B cell (primary cell): ENCODE measurements at regions not wholly inside any gene's neighbourhood (a gene's known extent, or its start where the extent isn't known, plus 50 kb on each side); places are given as distances from the start of the nearest gene placed in this dataset.

Experiments used
- ATAC-seq: fragments of 200-7000 bp; cut with Tn5 transposase; one replicate; pipeline ENCODE4 v1.10.0; 2021; ENCODE audit warnings: low read depth, mild to moderate bottlenecking, moderate number of reproducible peaks, moderate library complexity
- CTCF ChIA-PET: fragments of 350-600 bp; sonication (Branson Sonifier 250); formaldehyde crosslinking; loops from one replicate; lab custom pipeline; 2021; ENCODE audit warnings: antibody characterized with exemption, inconsistent platforms; lab: Charles Lee
- POLR2A ChIA-PET: fragments of 350-600 bp; sonication (Branson Sonifier 250); formaldehyde crosslinking; loops from one replicate; lab custom pipeline; 2021; ENCODE audit warnings: antibody characterized with exemption; lab: Charles Lee
- DNase-seq: peaks from one replicate; pipeline ENCODE4 v3.0.0; 2013
- H2AFZ ChIP-seq: 2 replicates; pipeline ENCODE4 v1.6.1; 2012; ENCODE audit warnings: mild to moderate bottlenecking, low read depth, low read length; ENCODE audit not compliant: insufficient read depth, poor library complexity, severe bottlenecking
- H3K27ac ChIP-seq, 2 donors: 1 replicate in 1 of 2; 2 replicates in 1 of 2; pipeline ENCODE4 v1.5.1; 2012 to 2013; ENCODE audit warnings: low read length in 2 of 2, mild to moderate bottlenecking in 2 of 2, moderate library complexity in 1 of 2
- H3K27me3 ChIP-seq, 4 experiments: fragments of 200-600 bp in 1 of 4; sonication (generic) in 1 of 4; replicated peaks in 1 of 4; 1 replicate in 2 of 4; 2 replicates in 2 of 4; pipeline versions ENCODE4 v1.6.1 to v1.7.0; 2013 to 2016; ENCODE audit warnings: low read length in 3 of 4, mild to moderate bottlenecking in 2 of 4, mixed read lengths in 1 of 4, moderate library complexity in 1 of 4; ENCODE audit not compliant: insufficient read depth in 4 of 4, control insufficient read depth in 3 of 4; ENCODE audit errors: control extremely low read depth in 1 of 4
- H3K36me3 ChIP-seq, 2 experiments: replicated peaks in 1 of 2; 1 replicate in 1 of 2; 2 replicates in 1 of 2; pipeline versions ENCODE4 v1.6.1 to v1.7.1; 2013; ENCODE audit warnings: low read length in 1 of 2; ENCODE audit not compliant: insufficient read depth in 2 of 2, control insufficient read depth in 1 of 2; ENCODE audit errors: control extremely low read depth in 1 of 2, extremely low read depth in 1 of 2
- H3K4me1 ChIP-seq, 2 donors: fragments of 200-600 bp in 1 of 2; sonication (generic) in 1 of 2; 1 replicate in 1 of 2; 2 replicates in 1 of 2; pipeline versions ENCODE4 v1.5.1 to v1.6.1; 2013 to 2017; ENCODE audit warnings: low read length in 2 of 2; ENCODE audit not compliant: control insufficient read depth in 2 of 2, insufficient read depth in 2 of 2
- H3K4me2 ChIP-seq: replicated peaks from 2 replicates; pipeline ENCODE3; 2012; ENCODE audit warnings: mild to moderate bottlenecking, low read depth, low read length; ENCODE audit not compliant: poor library complexity, severe bottlenecking
- H3K4me3 ChIP-seq, 5 experiments: fragments of 200-600 bp in 1 of 5; sonication (generic) in 1 of 5; 1 replicate in 3 of 5; 2 replicates in 2 of 5; pipeline versions ENCODE4 v1.5.1 to v1.7.0; 2011 to 2016; ENCODE audit warnings: low read length in 4 of 5, mild to moderate bottlenecking in 4 of 5, low read depth in 2 of 5, control low read depth in 1 of 5, moderate library complexity in 1 of 5; ENCODE audit not compliant: insufficient read depth in 1 of 5; ENCODE audit errors: control extremely low read depth in 1 of 5, extremely low read depth in 1 of 5
- H3K79me2 ChIP-seq: fragments of 200-600 bp; sonication (generic); one replicate; pipeline ENCODE4 v1.6.0; 2016; ENCODE audit warnings: low read length; ENCODE audit not compliant: control insufficient read depth, insufficient read depth
- H3K9ac ChIP-seq: fragments of 200-600 bp; sonication (generic); 2 replicates; pipeline ENCODE4 v1.6.1; 2017; ENCODE audit warnings: mild to moderate bottlenecking, low read length, moderate library complexity
- H3K9me3 ChIP-seq, 3 donors: one replicate each; pipeline versions ENCODE4 v1.6.1 to v1.7.1; 2013; ENCODE audit warnings: low read length in 2 of 3; ENCODE audit not compliant: control insufficient read depth in 2 of 3, insufficient read depth in 1 of 3; ENCODE audit errors: control extremely low read depth in 1 of 3
- H4K20me1 ChIP-seq: 2 replicates; pipeline ENCODE4 v1.6.0; 2012; ENCODE audit warnings: mild to moderate bottlenecking, low read length; ENCODE audit not compliant: insufficient read depth, control insufficient read depth, poor library complexity, severe bottlenecking
- H3K27ac Mint-ChIP-seq: one replicate; pipeline ENCODE4 v1.8.0; 2021; ENCODE audit warnings: mixed read lengths
- H3K27me3 Mint-ChIP-seq: one replicate; pipeline ENCODE4 v1.8.0; 2021; ENCODE audit warnings: mixed read lengths
- H3K4me1 Mint-ChIP-seq: one replicate; pipeline ENCODE4 v1.8.0; 2021; ENCODE audit warnings: mixed read lengths
- H3K4me3 Mint-ChIP-seq: one replicate; pipeline ENCODE4 v1.8.0; 2021; ENCODE audit warnings: mixed read lengths
- H3K9me3 Mint-ChIP-seq: one replicate; pipeline ENCODE4 v1.8.0; 2022; ENCODE audit warnings: mixed read lengths; ENCODE audit not compliant: insufficient read depth
- EZH2 ChIP-seq: IDR thresholded peaks from 2 replicates; pipeline ENCODE4 v1.6.1; 2012; ENCODE audit warnings: borderline replicate concordance, low read depth, mild to moderate bottlenecking, moderate library complexity, low read length; ENCODE audit not compliant: insufficient read depth, poor library complexity, severe bottlenecking
- WGBS: methylation state at CpG from one replicate; pipeline ENCODE4 v1.1.5; 2013; ENCODE audit warnings: missing lambda C conversion rate; ENCODE audit not compliant: insufficient coverage; 5-methylcytosine and 5-hydroxymethylcytosine counted together
- intact Hi-C: fragments of 100-400 bp; cut with micrococcal nuclease; formaldehyde crosslinking; loops from one replicate; pipeline ENCODE4 v1.10.0; 2022
- TF ChIP-seq, protein P1 (sequence below): fragments of 200-600 bp; IDR thresholded peaks from one replicate; pipeline ENCODE4 v1.8.0; 2022; ENCODE audit warnings: antibody characterized with exemption, mild to moderate bottlenecking

DNA sequence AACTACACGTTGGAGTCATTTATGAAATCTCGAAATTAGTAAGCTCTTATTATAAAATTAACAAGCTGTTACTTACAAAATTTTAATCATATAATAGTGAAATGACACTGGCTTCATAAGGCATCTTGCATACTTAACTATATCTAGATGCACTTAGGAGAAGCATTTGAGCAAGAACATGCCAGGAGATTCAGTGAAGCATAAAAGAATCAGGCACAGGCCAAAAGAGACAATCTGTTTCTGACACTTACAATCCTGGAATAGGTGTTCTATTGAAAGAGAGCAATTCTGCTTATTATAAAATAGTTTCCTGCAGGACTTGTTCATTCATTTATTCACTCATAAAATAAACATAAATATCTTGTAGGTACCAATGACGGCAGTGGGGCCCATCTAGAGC is 1152.2 kb upstream of the CDH6 start:
- Histone ChIP-seq H3K4me2 (no peak overlapping the region), H2AFZ (no peak overlapping the region), H3K27me3 (no peaks in the 10 kb centered on the region), H3K36me3 (no peaks in the 10 kb centered on the region), H3K79me2 (no peaks in the 10 kb centered on the region), H3K27ac (no peak overlapping the region), H3K4me1 (no peaks in the 10 kb centered on the region), H3K9me3 (peaks cover 0 to 13% (median 0%) of the 10 kb centered on the region in 3 donors), H4K20me1 (no peaks in the 10 kb centered on the region), H3K9ac (no peak overlapping the region), H3K4me3 (no peak overlapping the region)
- ChIA-PET CTCF (no interaction called here), POLR2A (no interaction called here)
- intact Hi-C loops = no loop called here
- Mint-ChIP-seq H3K4me1 (no peaks in the 10 kb centered on the region), H3K27me3 (no peaks in the 10 kb centered on the region), H3K27ac (no peak overlapping the region), H3K9me3 (no peaks in the 10 kb centered on the region), H3K4me3 (no peak overlapping the region)
- TF ChIP-seq, protein P1, sequence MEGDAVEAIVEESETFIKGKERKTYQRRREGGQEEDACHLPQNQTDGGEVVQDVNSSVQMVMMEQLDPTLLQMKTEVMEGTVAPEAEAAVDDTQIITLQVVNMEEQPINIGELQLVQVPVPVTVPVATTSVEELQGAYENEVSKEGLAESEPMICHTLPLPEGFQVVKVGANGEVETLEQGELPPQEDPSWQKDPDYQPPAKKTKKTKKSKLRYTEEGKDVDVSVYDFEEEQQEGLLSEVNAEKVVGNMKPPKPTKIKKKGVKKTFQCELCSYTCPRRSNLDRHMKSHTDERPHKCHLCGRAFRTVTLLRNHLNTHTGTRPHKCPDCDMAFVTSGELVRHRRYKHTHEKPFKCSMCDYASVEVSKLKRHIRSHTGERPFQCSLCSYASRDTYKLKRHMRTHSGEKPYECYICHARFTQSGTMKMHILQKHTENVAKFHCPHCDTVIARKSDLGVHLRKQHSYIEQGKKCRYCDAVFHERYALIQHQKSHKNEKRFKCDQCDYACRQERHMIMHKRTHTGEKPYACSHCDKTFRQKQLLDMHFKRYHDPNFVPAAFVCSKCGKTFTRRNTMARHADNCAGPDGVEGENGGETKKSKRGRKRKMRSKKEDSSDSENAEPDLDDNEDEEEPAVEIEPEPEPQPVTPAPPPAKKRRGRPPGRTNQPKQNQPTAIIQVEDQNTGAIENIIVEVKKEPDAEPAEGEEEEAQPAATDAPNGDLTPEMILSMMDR = no peak
- no peak for TF ChIP-seq EZH2
- DNase-seq (no peak), ATAC-seq (no peak)
- 100% methylated on average over 1 of the region's 3 CpGs for WGBS

DNA sequence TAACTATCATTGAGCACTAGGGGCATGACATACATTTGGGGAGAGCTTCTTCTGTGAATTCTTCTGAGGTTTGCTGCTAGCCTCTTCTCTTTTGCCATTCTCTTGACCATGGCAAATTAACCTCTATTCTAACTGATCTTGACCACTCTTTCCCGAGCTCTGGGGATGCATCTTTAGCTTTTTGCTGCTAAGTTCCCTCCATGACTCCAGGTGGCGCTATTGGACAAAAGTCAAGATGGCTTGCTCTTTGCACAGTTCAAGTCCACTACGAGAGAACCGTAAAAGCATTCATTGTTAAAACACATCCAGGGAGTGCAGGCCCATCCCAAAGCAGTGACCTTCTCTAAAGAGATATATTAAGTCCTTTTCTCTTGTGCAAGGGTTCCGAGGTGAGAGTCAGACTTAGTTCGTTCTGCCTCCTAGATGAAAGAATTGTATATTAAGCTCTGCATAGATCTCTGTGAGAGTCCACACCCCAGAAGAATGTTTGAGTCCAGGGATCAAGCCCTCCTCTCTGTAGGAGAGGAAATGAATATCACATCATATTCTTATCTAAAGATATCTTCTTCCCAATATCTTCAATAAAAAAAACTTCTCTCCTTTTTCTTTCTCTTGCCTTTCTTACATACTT is 1152.9 kb upstream of the CDH6 start:
- Mint-ChIP-seq H3K27ac (no peak overlapping the region), H3K9me3 (no peaks in the 10 kb centered on the region), H3K4me3 (no peak overlapping the region), H3K27me3 (no peaks in the 10 kb centered on the region), H3K4me1 (no peaks in the 10 kb centered on the region)
- DNase-seq = no peak
- Histone ChIP-seq H3K79me2 (no peaks in the 10 kb centered on the region), H3K9ac (no peak overlapping the region), H3K9me3 (peaks cover 0 to 15% (median 0%) of the 10 kb centered on the region in 3 donors), H3K4me2 (no peak overlapping the region), H3K4me1 (no peaks in the 10 kb centered on the region), H2AFZ (no peak overlapping the region), H3K27me3 (no peaks in the 10 kb centered on the region), H3K36me3 (no peaks in the 10 kb centered on the region), H3K4me3 (no peak overlapping the region), H3K27ac (no peak overlapping the region), H4K20me1 (no peaks in the 10 kb centered on the region)
- ChIA-PET CTCF (no interaction called here), POLR2A (no interaction called here)
- ATAC-seq = no peak
- intact Hi-C loops = no loop called here
- TF ChIP-seq, protein P1 = no peak
- TF ChIP-seq EZH2 = no peak
- 18% methylated on average over 3 of the region's 6 CpGs for WGBS
